GM10248 (cell line): ENCODE measurements at regions not wholly inside any gene's neighbourhood (a gene's known extent, or its start where the extent isn't known, plus 50 kb on each side); places are given as distances from the start of the nearest gene placed in this dataset.

ENCODE experiments used
- CTCF ChIA-PET: fragments of 300-600 bp; sonication (Branson Sonifier 250); formaldehyde crosslinking; extraction: SDS; loops from one replicate; lab custom pipeline; 2021; ENCODE audit warnings: antibody characterized with exemption; lab: Yijun Ruan, JAX
- POLR2A ChIA-PET: fragments of 350-650 bp; sonication (Branson Sonifier 250); formaldehyde crosslinking; extraction: SDS; loops from one replicate; lab custom pipeline; 2020; ENCODE audit warnings: antibody characterized with exemption; lab: Yijun Ruan, JAX
- DNase-seq: peaks from one replicate; pipeline ENCODE4 v3.0.0; 2012; ENCODE audit errors: extremely low spot score
- CTCF ChIP-seq: IDR thresholded peaks from 2 replicates; pipeline ENCODE4 v1.5.1; 2012; ENCODE audit warnings: mild to moderate bottlenecking, low read depth; ENCODE audit errors: extremely low read depth, missing control alignments, control extremely low read depth

GRCh38 chr6:166057431-166057830 lies 110.2 kb downstream of the TBXT start:
- ChIA-PET CTCF (no interaction called here), POLR2A (no interaction called here)
- DNase-seq: no peak
- no peak for TF ChIP-seq CTCF

- no peak for TF ChIP-seq CTCF
- no peak for DNase-seq
- POLR2A ChIA-PET: no interaction called here
- CTCF ChIA-PET: no interaction called here
Measured at GRCh38 chr6:166056637-166057036, 111.0 kb downstream of the TBXT start.

GRCh38 chr6:166055801-166056200 lies 111.8 kb downstream of the TBXT start:
- CTCF ChIA-PET: interaction anchor here (1.6 kb wide), 1 partner anchor 9 kb away, joined by 3 read pairs; no protein-coding TSS in a partner anchor
- DNase-seq: no peak
- no peak for TF ChIP-seq CTCF
- POLR2A ChIA-PET: no interaction called here

GRCh38 chr6:166052837-166053236 lies 114.8 kb downstream of the TBXT start:
- ChIA-PET POLR2A (no interaction called here), CTCF (no interaction called here)
- no peak for TF ChIP-seq CTCF
- no peak for DNase-seq

- DNase-seq: no peak
- CTCF ChIA-PET: no interaction called here
- TF ChIP-seq CTCF: no peak
- POLR2A ChIA-PET: no interaction called here
Measured at GRCh38 chr6:166050559-166050958, 117.1 kb downstream of the TBXT start.

GRCh38 chr6:166046982-166047381 lies 120.7 kb downstream of the TBXT start:
- DNase-seq: no peak
- POLR2A ChIA-PET: no interaction called here
- no peak for TF ChIP-seq CTCF
- CTCF ChIA-PET: interaction anchor here (1.0 kb wide), 1 partner anchor 9 kb away, joined by 3 read pairs; no protein-coding TSS in a partner anchor
